8988T (cell line): ENCODE measurements at regions not wholly inside any gene's neighbourhood (a gene's known extent, or its start where the extent isn't known, plus 50 kb on each side); places are given as distances from the start of the nearest gene placed in this dataset.

ENCODE experiments used
- DNase-seq: peaks from one replicate; pipeline ENCODE4 v3.0.0; 2011

DNA sequence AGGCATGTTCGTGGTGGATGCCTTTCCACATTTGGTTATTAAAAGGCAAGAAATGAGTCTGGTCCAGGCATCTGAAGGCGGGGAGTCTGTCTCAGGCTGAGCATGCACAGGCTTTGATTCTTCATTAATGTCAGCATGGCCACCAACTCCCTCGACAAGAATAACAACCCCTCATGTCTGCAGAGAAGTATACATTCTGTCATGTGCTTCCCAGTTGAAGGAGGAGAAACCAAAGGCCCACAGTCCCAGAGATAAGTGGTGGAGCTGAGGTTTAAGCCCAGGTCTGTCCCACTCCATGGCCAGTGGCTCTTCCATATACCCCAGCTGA, 61.6 kb upstream of the LAPTM5 start:
- DNase-seq: no peak

- DNase-seq: no peak
Measured at GRCh38 chr1:30818568-30819243, 61.1 kb upstream of the LAPTM5 start.

DNA sequence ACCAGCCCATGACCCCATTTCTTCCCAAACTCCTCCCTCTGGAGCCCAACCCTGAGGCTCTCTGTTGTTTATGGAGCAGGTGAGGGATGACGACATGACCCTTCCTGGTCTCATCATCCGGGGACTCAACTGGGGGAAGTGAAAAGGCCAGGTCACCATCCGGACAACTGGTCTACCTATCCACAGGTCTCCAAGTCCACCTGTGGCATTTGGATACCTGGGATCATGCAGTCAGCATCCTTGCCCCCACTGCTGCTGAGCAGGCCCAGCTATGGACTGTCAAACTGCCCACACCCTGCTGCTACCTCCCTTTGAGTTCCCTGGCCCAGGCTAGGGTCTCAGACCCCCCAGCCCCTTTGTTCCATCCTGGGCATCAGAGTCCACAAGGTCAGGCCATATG, 60.0 kb upstream of the LAPTM5 start:
- no peak for DNase-seq

GRCh38 chr1:30817077-30817438, 59.5 kb upstream of the LAPTM5 start:
- DNase-seq: no peak

DNA sequence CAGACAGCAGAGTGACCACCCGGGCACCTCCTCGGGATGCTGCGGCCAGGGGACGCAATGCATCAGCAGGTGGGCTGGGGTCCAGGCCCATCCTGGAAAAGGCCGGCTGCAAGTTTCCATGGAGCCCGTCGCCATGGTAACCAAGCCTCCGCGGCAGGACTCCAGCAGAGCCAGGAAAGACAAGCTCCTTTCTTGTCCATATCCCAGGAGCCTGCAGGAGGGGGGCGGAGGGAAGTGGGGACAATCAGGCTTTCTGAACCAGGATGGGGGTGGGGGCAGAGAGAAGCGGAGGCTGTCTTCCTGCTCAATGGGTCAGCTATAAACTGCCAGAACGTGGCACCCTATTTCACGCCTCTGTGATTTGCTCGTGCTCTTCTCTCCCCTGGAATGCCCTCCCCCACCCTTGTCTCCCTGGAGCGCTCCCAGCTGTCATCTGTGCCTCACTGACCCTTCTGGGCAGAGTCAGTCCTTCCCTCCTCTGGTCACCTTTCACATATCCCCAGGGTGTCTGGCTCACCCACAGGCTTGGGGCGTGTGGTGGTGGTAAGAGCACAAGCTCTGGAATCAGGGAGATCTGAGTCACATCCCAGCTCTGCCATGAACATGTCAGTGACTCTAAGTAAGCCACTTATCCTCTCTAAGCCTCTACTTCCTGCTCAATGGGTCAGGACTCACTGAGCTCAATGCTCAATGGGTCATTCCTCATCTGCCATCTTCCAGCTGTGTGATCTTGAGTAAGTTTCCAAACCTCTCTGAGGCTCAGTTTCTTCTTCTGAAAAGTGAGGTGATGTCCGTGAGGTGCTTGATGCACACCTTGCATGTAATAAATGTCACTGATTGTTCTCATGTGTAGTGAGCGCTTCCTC, 58.9 kb upstream of the LAPTM5 start:
- DNase-seq: peak; percentile 49

DNA sequence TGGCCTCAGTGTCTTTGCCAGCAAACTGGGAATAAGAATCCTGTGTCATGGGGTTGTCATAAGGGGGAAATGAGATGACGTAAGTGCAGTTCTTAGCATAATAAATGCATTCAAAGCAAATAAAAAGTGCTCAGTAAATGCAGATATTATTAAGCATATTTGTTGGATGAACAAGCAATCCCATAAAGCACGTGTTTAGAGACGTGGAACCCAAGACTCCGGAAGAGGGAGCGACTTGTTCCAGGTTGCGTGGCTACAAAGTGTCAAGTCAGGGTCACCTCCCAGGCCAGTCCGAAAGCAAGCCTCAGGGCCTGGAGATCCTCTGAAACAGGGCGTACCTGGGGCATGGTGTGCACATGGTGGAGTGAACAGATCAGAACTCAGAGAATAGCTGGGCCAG, 58.0 kb upstream of the LAPTM5 start:
- no peak for DNase-seq

DNA sequence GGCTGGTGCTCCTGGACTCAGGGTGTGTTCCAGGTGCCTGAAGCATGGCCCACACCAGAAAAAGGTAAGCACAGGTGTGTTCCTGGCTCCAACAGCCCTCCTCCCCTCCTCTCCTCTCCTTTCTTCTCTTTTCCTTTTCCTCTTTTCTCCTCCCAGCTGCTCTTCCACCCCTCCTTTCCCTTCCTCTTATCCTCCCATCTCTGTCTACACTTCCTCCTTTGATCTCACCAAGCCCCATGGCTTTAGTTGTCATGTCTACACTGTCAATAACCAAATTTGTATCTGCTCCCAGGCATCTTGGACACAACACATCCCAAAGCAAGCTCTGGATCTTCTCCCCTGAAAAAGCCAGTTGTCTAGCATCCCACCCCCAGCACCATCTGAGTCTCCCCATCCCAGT, 56.7 kb upstream of the LAPTM5 start:
- DNase-seq: no peak

DNA sequence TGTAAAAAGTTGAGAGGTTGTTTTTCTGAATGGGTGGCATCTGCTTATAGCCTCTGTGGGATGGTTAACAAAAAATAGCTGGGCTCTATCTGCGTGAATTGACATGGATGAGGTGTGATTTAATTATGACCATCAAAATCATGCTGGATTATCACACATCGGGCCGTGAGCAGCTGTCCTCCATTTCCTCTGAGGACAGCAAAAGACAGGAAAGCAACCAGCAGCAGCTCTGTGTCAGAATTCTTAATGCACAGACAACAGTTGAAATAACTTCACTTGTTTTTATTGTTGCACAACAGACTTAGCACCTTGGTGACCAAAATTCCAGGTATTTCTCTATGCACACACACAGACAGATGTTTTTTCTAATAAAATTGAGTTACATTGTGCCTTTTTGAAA, 54.5 kb upstream of the LAPTM5 start:
- DNase-seq: no peak

DNA sequence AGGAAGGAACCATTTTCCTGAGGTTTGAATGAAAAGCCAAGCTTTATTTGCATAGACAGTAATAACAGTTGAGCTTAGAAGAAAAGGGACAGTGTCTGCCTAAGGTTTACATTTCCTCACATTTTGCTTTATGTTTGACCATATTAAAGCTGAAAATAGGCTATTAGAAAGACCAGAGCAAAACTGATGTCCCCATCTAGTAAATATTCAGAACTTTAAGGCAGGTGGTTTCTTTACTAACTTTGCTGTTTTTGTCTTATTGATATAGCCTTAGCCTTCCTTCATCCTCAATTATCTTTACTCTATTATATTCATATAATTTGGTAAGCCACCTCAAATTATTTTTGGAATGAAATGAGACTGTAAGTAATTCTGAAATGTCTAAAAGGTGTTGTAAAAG, 53.6 kb upstream of the LAPTM5 start:
- no peak for DNase-seq

DNA sequence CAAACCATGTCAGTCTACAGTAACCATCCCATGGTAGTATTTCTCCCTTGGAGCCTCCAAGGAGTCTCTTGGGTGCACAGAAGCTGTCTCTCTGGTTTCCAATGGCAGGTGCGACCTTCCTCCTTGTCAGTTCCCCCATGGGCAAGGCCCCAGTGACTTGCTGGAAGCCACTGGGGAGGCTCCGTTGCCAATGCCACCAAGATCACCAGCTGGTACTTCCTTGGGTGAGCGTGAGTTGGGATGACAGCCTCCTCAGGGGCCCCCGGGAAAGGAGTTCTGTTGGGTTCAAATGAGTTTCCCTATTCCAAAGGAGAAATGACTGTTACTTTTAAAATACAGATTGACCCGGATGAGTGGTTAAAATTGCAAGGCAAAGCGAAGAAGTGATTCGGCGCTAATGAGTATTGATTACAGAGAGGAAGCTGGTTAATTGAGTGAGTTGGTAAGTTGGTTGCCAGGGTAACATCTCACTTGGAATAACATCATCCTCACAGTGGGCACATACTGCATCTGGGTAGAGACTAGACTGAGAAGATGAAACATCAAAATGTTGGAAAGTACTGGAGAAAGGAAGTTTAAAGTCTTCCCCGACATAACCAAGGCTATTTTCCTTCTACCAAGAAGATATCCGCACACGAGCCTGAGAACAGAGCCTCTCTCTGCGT, 53.0 kb upstream of the LAPTM5 start:
- no peak for DNase-seq

DNA sequence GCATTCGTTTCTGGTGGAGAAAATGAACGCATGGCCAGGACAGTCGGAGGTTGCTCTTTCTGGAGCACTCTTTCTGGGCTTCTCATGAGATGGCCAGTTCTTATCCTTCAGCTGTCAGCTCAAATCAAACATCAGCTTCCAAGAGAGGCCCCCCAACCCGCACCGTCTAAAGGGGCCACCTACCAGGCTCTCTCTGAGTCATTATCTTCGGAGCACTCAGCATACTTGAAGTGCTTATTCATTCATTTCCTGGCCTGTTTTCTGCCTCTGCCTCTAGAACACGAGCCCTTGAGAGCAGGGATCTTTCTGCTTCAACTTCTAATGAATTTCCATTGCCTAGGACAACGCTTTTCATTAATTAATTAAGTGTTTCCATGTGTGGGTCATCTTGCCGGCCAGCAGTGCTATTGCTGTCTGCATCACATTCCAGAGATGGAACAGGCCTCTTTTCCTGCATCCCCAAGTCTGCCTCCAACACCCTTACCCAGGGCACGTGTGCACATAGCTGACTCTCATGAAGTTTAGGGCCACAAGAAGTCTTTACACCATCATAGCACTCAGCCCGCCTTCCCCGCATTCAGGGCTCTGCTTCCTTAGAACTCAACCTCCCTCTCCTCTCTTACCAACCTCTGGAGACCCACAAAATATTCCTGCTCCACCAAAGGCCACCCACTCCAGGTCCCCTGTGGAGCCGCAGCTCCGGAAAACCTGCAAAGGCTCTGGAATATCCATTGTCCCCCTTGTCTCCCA, 52.1 kb upstream of the LAPTM5 start:
- peak; percentile 52 for DNase-seq

DNA sequence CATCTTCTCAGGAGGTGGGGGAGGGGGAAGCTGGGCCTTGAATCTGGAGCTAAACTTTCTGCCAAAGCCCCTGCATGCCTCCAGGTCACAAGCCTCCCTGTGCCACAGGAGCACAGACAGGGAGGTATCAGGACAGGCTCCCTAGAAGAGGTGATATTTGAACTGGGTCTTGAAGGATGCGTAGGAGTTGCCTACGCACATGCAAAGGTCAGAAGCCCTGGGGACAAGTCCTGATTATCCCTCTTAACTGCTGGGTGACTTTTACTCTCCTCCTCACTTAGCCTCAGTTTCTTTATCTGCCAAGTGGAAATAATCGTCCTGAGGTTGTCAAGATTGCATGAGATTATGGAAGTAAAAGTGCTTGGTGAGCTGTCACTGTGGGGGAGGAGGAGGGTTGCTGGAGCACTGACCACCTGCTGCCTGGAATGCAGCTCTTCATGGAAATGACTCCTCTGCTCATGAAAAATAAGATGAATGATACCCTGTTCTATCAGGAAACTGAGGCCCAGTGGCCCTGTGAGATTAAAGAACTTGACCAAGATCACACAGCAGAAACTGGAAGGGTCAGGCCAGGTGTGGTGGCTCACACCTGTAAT, 50.6 kb upstream of the LAPTM5 start:
- DNase-seq: no peak

DNA sequence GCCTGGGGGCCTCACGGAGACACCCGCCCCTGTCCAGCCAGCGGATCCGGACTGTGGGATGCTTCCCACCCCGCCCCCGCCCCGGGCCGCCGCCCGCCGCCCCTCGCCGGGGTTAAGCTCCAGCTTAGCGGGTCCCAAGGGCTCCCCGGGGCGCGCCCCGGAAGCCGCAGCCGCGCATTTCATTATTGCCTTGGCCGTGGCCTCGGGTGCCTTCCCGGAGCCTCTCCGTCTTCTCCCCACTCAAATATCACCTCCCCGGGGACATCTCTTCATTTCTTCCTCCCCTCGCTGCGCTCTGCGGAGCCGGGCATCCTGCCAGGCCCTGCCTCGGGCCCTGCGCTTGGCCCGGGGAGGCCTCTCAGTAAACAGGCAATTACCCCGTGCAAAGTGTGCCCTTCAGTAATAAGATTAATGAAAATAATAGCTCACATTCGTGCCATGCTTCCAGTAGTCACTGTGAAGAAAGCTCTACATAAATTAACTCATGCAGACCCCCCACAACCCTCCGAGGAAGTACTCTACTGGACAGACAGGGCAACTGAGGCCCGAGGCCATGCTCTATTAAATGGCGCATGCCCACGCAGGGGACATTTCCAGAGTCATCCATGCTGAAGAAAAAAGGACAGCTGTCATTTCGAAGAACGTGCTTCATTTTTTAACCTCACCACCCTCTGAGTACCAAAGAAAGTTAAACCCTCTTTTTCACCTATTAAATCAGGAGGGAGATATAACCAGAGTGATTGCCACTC, 49.9 kb upstream of the LAPTM5 start:
- no peak for DNase-seq
